Coronary artery (tissue), 2 donors: ENCODE measurements at regions not wholly inside any gene's neighbourhood (a gene's known extent, or its start where the extent isn't known, plus 50 kb on each side); places are given as distances from the start of the nearest gene placed in this dataset.

Source experiments
- DNase-seq: peaks from one replicate; pipeline ENCODE4 v3.0.0-alpha.2; 2017; ENCODE audit warnings: low spot score
- H3K27ac ChIP-seq, 2 donors: fragments of 200-600 bp; sonication (generic); one replicate each; pipeline ENCODE4 v1.5.1; 2016 to 2019
- H3K4me3 ChIP-seq: fragments of 200-600 bp; sonication (generic); 2 replicates; pipeline ENCODE4 v1.5.1; 2016; ENCODE audit warnings: mild to moderate bottlenecking, moderate library complexity
- TF ChIP-seq, protein P1 (sequence below): fragments of 200-600 bp; sonication (generic); IDR thresholded peaks from one replicate; pipeline ENCODE4 v1.5.1; 2019; ENCODE audit warnings: antibody characterized with exemption

DNA sequence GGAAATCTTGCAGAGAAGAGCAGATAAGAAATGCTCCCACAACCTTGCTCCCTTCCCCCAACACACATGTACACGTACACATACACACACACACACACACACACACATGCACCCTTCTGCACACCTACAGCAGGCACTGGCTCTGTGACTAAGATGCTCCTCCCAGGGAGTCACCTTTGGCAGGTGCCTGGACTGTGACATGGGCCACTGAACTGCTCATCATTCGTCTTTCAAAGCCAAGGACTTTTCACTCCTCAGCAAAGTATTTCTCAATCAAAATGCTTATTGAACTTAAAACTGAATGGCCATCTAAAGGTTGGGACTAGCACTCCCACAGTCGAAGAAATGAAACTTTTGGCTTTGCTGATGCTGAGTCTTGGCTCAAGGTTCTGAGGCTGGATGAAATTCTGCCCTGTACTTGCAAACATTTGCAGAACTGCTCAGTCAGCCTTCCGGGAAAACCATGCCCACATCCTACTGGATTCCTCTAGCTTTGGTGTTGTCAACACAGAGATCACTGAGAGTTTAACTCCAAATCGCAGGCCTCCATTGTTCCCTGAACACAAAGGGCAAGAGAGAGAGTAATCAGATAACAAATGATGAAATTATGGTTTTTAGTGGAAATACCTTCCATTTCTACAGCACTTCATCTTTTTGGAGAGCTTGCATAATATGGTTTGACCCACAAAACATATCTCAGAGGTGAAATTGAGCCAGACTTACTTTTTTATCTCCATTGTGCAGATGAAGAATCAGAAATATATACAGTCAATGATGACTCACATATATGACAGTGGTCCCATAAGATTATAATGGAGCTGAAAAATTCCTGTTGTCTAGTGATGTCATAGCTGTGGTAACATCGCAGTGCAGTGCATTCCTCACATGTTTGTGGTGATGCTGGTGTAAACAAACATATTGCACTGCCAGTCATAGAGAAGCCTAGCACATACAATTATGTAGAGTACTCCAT is 72.4 kb upstream of the BCAR3 start:
- TF ChIP-seq, protein P1, sequence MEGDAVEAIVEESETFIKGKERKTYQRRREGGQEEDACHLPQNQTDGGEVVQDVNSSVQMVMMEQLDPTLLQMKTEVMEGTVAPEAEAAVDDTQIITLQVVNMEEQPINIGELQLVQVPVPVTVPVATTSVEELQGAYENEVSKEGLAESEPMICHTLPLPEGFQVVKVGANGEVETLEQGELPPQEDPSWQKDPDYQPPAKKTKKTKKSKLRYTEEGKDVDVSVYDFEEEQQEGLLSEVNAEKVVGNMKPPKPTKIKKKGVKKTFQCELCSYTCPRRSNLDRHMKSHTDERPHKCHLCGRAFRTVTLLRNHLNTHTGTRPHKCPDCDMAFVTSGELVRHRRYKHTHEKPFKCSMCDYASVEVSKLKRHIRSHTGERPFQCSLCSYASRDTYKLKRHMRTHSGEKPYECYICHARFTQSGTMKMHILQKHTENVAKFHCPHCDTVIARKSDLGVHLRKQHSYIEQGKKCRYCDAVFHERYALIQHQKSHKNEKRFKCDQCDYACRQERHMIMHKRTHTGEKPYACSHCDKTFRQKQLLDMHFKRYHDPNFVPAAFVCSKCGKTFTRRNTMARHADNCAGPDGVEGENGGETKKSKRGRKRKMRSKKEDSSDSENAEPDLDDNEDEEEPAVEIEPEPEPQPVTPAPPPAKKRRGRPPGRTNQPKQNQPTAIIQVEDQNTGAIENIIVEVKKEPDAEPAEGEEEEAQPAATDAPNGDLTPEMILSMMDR = no peak
- Histone ChIP-seq H3K27ac (peak overlapping the region in 1 of 2 donors; percentile 23), H3K4me3 (no peak overlapping the region)
- DNase-seq = no peak

DNA sequence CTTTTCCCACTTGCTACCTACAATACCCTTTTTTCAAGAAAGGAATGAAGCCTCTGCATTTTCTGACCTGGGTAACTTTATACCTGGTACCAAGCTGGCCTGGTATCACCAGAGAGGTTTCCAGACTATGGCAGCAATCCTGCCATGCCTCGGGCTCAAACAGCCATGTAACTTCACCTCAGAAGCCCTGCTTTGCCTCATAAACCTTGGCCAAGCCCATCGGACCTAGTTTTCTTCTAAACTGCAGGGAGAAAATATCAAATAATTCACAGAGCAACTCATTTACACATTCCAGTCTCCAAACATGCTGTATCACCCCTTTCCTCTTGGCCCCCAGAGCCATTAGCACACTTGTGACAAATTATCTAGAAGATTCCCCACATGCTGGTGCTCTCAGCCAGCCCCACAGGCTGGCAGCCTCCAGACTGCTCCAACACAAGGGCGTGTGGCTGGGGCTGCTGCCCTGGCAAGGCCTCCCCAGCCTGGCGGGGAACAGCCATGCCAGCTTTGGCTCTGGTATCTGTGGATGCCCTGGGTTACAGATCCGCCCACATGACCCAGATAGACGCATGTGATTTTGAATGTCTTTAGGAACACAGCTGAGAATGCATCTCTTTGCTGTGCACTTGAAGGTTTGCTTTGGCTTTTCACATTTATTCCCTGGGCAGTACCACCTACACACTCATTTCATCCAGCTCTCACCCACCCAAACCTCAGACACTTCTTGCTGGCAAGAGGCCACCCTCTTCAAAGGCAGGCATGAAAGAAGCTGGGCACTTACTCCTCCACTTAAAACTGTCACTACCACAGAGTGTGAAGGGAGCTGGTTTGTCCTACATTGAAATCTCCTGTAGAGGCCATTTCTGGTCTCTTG is 70.0 kb upstream of the BCAR3 start:
- H3K27ac ChIP-seq = no peak overlapping the region
- DNase-seq = no peak
- H3K4me3 ChIP-seq = no peak overlapping the region
- TF ChIP-seq, protein P1 = no peak

DNA sequence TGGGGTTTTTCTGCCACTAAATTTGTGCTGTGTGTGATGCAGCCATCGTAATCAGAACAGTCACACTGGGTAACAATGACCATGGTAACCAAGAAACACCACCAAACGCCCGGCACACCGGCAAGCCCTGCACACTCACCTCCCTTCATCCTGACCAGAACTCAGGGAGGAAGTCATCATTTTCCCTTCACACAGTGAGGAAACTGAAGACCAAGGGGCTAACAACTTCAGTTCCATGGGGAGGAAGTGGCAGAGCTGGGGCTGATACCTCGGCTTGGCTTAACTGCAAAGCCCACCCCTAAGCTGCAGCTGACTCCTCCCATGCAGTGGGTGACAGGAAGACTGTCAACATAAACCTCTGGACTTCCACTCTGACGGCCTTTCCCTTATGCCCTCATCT is 69.3 kb upstream of the BCAR3 start:
- TF ChIP-seq, protein P1 = no peak
- H3K27ac ChIP-seq = no peak overlapping the region
- DNase-seq = no peak
- H3K4me3 ChIP-seq = no peak overlapping the region

DNA sequence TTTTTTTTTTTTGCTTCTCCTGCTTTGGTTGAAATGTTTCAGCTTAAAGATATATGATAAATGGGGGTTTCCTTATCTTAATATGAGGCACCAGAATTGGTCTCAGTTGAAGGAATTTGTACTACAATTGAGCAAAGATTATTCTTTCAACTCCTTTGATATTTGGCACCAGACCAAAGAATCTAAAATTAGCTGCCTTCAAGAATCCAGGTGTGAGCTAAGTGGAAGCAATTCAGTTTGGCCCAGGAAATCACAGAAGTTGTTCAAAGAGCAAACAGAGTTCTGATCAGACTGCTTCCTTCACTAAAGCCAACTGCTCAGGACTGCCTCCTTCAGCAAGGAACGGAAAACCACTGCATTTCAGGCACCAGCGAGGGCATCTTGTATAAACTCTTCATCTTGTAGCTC is 68.3 kb upstream of the BCAR3 start:
- TF ChIP-seq, protein P1 = no peak
- DNase-seq = no peak
- no peak overlapping the region for H3K27ac ChIP-seq
- no peak overlapping the region for H3K4me3 ChIP-seq

DNA sequence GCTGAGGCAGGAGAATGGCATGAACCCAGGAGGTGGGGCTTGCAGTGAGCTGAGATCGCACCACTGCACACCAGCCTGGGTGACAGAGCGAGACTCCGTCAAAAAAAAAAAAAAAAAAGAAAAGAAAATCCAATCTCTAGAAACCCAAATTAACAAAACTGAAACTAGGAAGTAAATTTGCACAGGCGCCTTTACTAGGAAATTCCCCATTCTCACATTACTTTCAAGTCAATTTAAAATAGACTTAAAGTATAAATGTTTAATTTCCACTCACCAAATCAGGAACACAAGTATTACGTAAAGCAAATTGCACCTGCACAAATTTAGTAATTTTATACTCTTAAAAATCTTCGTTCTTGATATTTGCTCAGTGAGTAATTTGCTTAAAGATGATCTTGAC is 67.8 kb upstream of the BCAR3 start:
- Histone ChIP-seq H3K27ac (no peak overlapping the region), H3K4me3 (no peak overlapping the region)
- DNase-seq = no peak
- TF ChIP-seq, protein P1 = no peak

DNA sequence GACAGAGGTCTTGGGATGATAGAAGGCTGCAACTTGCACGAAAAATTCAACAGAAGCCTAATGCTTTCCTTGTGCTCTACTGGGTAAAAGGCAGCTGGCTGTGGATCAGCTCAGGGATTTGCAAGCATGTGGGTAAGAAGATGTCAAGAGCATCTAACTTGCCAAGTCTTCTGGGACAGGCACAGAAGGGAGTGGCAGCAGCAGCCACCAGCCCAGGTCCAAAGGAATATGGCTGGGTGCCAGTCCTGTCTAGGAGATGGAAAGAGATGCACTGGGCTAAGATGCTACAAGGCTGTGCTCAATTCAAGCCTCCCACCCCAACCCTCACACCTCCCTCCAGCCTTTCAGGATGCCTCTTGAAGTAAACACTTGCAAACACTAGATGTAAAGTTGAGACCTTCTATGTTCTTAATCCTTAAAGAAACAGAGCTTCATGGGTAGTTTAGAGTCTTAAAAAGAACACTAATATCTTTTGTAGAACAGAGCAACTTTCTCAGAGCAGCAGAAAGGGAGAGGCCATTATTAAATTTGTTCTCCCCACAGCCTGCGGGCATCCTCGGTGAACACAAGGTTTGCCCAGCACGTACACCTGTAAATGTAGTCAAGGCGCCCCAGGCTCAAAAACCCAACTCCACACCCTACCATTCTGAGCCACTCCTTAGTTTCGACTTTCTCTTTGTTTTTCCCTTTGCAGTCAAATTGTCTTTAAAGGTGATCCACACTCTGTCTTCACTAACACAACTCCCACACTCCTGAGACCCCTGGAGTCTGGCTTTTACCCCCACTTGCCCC is 64.6 kb upstream of the BCAR3 start:
- Histone ChIP-seq H3K27ac (no peak overlapping the region), H3K4me3 (no peak overlapping the region)
- TF ChIP-seq, protein P1 = no peak
- DNase-seq = no peak
